ENCODE measurements at regions not wholly inside any gene's neighbourhood (a gene's known extent, or its start where the extent isn't known, plus 50 kb on each side); places are given as distances from the start of the nearest gene placed in this dataset.

- no peak for TF ChIP-seq GATA2 (IDR thresholded peaks at IDR 0.05; ENCODE audit: low read depth, low read length)
- no peak for TF ChIP-seq GATA3 (IDR thresholded peaks at IDR 0.05; ENCODE audit: low read depth, low read length)
Observed at GRCh38 chr2:80700961-80701360, 396.4 kb upstream of the LRRTM1 start.

All from SH-SY5Y (cell line).